A673 (cell line): ENCODE measurements at regions not wholly inside any gene's neighbourhood (a gene's known extent, or its start where the extent isn't known, plus 50 kb on each side); places are given as distances from the start of the nearest gene placed in this dataset.
"Not testable (repeated sequence)": the region's sequence is repeated elsewhere in the genome, so short reads cannot be mapped to it uniquely, and the experiment has no call there.

Experiments
- CTCF ChIP-seq: fragments of 300-800, 200-600 bp; sonication (generic); conservative IDR thresholded peaks from 2 replicates; pipeline ENCODE4 v1.5.1; 2017; ENCODE audit warnings: low read depth, mild to moderate bottlenecking, antibody characterized with exemption, low read length, moderate library complexity, mixed read lengths
- EZH2 ChIP-seq: fragments of 200-600 bp; sonication (generic); IDR thresholded peaks from 2 replicates; pipeline ENCODE4 v1.6.1; 2017; ENCODE audit warnings: borderline replicate concordance, low read depth, mild to moderate bottlenecking, mixed read lengths, antibody characterized with exemption, low read length; ENCODE audit not compliant: poor library complexity, severe bottlenecking

- not testable (repeated sequence) for TF ChIP-seq CTCF, EZH2
These were observed 201.2 kb downstream of the PYDC2 start for GRCh38 chr3:191662150-191662549.
